ENCODE measurements at regions not wholly inside any gene's neighbourhood (a gene's known extent, or its start where the extent isn't known, plus 50 kb on each side); places are given as distances from the start of the nearest gene placed in this dataset.

DNA sequence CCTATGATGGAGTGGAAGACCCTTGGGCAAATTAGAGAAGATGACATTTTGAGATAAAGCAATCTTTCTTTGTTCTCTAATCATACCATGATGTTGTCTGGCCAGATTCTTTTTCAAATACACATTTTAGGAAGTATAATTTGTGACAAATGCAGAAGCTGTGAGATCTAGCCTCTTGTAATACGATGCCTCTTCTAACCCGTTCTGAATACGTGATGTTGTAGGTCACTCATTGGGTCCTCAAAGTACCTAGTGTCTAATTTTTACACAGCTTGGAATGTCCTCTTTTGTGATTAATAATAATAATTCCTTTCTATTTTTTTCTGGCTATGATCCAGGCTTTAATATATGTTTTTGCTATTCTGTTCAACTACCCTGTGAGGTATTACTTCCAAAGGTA, 502.7 kb downstream of the NUF2 start:
- TF ChIP-seq, protein P1, sequence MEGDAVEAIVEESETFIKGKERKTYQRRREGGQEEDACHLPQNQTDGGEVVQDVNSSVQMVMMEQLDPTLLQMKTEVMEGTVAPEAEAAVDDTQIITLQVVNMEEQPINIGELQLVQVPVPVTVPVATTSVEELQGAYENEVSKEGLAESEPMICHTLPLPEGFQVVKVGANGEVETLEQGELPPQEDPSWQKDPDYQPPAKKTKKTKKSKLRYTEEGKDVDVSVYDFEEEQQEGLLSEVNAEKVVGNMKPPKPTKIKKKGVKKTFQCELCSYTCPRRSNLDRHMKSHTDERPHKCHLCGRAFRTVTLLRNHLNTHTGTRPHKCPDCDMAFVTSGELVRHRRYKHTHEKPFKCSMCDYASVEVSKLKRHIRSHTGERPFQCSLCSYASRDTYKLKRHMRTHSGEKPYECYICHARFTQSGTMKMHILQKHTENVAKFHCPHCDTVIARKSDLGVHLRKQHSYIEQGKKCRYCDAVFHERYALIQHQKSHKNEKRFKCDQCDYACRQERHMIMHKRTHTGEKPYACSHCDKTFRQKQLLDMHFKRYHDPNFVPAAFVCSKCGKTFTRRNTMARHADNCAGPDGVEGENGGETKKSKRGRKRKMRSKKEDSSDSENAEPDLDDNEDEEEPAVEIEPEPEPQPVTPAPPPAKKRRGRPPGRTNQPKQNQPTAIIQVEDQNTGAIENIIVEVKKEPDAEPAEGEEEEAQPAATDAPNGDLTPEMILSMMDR (conservative IDR thresholded peaks at IDR 0.05), result no peak
- no peak for TF ChIP-seq ZFX (IDR thresholded peaks at IDR 0.05)
